ENCODE measurements at regions not wholly inside any gene's neighbourhood (a gene's known extent, or its start where the extent isn't known, plus 50 kb on each side); places are given as distances from the start of the nearest gene placed in this dataset.
"Not testable (repeated sequence)": the region's sequence is repeated elsewhere in the genome, so short reads cannot be mapped to it uniquely, and the experiment has no call there.

- no peak overlapping the region for H3K4me3 ChIP-seq (ENCODE audit: low read length)
- no peak for TF ChIP-seq ZNF274 (IDR thresholded peaks at IDR 0.05; ENCODE audit: low read depth, low read length)
These were observed 908.7 kb upstream of the CDH9 start for GRCh38 chr5:27947088-27947487.

DNA sequence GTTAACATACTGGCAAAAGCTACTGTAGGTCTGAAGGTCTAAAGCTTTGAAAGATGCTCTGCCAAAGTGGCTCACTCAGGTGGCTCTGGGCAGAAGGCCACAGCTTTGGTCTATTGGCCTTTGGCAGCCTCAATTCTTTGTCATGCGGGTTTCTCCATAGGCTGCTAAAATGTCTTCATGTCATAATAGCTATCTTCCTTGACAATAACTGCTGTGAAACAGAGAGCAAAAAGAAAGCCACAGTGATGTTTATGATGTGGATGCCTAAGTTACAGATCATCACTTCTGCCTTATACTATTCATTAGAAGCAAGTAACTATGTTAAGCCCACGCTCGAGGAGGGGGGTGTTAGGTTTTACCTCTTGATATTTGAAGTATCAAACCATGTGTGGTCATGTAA lies 906.1 kb upstream of the CDH9 start:
- no peak for TF ChIP-seq ZNF274 (IDR thresholded peaks at IDR 0.05; ENCODE audit: low read depth, low read length)
- no peak overlapping the region for H3K4me3 ChIP-seq (ENCODE audit: low read length)

DNA sequence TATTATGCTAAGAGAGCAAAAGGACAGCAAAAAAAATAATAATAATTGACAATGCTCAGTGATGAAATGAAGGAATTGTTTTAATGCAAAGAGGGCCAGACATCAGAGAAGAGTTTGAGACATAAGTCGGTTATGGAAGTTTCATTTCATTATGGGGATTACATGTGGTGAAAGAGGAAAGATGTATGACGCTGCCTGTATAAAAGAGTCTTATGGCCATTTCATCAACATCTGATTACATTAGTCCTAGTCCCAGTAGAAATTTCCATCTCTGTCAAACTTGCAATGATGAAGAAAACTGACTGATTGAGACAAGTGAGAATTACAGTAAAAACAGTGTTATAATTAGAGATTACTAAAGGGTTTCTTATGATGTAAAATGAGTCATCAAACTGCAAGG lies 900.6 kb upstream of the CDH9 start:
- H3K4me3 ChIP-seq (ENCODE audit: low read length), result no peak overlapping the region
- no peak for TF ChIP-seq ZNF274 (IDR thresholded peaks at IDR 0.05; ENCODE audit: low read depth, low read length)

DNA sequence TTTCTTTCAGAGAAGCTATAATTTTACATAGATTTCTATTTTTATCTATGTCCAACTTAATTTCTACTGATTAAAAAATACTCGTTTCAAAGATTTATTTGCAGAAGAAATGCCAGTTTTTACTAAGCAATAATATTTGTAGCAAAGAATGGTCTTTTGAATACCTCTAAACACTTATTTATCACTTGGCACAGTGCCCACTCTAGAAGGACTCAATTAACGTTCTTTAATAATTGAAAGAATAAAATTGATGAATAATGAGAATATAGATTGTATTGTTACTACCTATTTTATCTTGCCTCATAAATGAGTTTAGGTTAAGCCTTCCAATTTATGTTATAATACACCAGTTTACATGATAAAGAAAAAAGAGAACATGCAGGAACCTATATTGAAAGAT lies 889.7 kb upstream of the CDH9 start:
- H3K4me3 ChIP-seq (ENCODE audit: low read length), result no peak overlapping the region
- TF ChIP-seq ZNF274 (IDR thresholded peaks at IDR 0.05; ENCODE audit: low read depth, low read length), result no peak

DNA sequence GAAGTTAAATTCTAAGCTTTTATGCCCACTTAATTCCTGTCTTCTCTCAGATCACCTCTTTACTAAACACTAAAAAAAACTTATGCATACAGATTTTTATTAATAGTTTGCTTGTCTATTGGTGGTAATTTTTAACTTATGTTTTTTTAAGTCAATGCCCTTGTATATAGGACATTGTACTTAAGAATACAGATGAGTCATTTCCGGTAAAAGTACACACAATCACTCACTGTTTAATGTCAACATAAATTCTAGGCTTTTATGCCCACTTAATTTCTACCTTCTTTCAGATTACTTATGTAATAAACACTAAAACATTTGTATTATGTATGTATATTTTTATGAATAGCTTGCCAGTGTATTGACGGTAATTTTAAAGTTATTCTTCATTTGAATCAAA lies 872.8 kb upstream of the CDH9 start:
- H3K4me3 ChIP-seq (ENCODE audit: low read length), result no peak overlapping the region
- TF ChIP-seq ZNF274 (IDR thresholded peaks at IDR 0.05; ENCODE audit: low read depth, low read length), result no peak

GRCh38 chr5:27908341-27908740 lies 870.0 kb upstream of the CDH9 start:
- no peak overlapping the region for H3K4me3 ChIP-seq (ENCODE audit: low read length)
- no peak for TF ChIP-seq ZNF274 (IDR thresholded peaks at IDR 0.05; ENCODE audit: low read depth, low read length)

DNA sequence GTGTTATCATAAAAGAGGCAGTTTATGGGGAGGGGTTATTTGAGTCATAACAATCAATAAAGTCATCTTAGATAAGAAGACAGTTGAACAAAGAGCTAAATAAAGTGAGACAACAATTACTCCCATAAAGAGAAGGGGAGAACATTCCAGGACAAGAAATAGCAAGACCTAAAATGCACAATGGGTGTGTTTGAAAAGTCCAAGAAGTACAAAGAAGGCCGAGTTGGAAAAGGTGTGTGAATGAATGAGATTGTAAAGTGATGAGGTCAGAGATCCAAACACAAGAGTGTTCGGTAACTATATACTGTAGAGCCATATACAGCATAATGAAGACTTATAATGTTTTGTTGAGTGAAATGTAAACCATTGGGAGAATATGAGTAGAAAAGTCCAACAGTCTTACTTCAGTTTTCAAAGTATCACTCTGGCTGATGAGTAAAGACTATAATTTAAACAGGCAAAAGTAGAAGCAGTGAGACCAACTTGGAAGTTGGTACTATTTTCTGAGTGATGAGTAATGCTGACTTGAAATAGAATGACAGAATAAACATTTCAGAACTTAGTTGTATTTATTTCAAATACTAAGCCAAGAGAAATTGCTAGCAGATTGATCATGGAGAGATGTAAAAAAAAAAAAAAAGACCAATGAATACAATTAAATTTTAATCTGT lies 868.7 kb upstream of the CDH9 start:
- no peak overlapping the region for H3K4me3 ChIP-seq (ENCODE audit: low read length)
- no peak for TF ChIP-seq ZNF274 (IDR thresholded peaks at IDR 0.05; ENCODE audit: low read depth, low read length)

- no peak for TF ChIP-seq ZNF274 (IDR thresholded peaks at IDR 0.05; ENCODE audit: low read depth, low read length)
- no peak overlapping the region for H3K4me3 ChIP-seq (ENCODE audit: low read length)
These were observed 868.1 kb upstream of the CDH9 start for GRCh38 chr5:27906481-27906880.

- H3K4me3 ChIP-seq (ENCODE audit: low read length), result no peak overlapping the region
- TF ChIP-seq ZNF274 (IDR thresholded peaks at IDR 0.05; ENCODE audit: low read depth, low read length), result no peak
These were observed 862.4 kb upstream of the CDH9 start for GRCh38 chr5:27900761-27901160.

- no peak for TF ChIP-seq ZNF274 (IDR thresholded peaks at IDR 0.05; ENCODE audit: low read depth, low read length)
- no peak overlapping the region for H3K4me3 ChIP-seq (ENCODE audit: low read length)
These were observed 837.7 kb upstream of the CDH9 start for GRCh38 chr5:27876071-27876470.

DNA sequence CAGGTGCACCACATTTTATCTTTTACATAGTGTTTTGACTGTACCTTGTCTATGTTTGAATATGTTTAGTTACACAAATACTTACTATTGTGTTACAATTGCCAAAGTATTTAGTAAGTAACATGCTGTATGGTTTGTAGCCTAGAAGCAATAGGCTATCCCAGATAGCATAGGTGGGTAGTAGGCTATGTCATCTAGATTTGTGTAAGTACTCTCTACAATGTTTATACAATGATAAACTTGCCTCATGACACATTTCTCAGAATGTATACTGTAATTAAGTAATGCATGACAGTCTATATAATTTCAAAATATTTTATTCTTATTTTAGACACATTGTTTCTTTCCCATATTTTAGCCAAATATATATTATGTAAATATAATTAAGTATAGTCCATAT lies 836.8 kb upstream of the CDH9 start:
- H3K4me3 ChIP-seq (ENCODE audit: low read length), result no peak overlapping the region
- TF ChIP-seq ZNF274 (IDR thresholded peaks at IDR 0.05; ENCODE audit: low read depth, low read length), result no peak

- no peak overlapping the region for H3K4me3 ChIP-seq (ENCODE audit: low read length)
- TF ChIP-seq ZNF274 (IDR thresholded peaks at IDR 0.05; ENCODE audit: low read depth, low read length), result no peak
These were observed 829.9 kb upstream of the CDH9 start for GRCh38 chr5:27868292-27868691.

DNA sequence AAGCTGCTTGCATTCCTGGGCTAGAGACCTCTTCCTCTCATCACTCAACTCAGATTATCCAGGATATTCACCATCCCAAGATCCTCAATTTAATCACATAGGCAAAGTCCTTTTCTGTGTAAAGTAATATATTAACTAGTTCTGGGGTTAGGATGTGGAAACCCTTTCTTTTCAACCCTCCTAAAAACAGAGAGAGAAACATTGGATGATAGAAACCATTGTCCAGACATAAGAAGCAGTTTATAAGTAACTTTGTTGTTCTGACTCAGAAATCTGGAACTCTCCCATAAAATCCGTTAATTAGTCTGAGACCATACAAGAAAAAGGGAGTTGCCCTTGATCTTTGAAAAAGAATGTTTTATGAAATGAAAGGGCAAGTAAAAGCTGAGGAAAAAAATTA lies 817.1 kb upstream of the CDH9 start:
- TF ChIP-seq ZNF274 (IDR thresholded peaks at IDR 0.05; ENCODE audit: low read depth, low read length), result no peak
- no peak overlapping the region for H3K4me3 ChIP-seq (ENCODE audit: low read length)

DNA sequence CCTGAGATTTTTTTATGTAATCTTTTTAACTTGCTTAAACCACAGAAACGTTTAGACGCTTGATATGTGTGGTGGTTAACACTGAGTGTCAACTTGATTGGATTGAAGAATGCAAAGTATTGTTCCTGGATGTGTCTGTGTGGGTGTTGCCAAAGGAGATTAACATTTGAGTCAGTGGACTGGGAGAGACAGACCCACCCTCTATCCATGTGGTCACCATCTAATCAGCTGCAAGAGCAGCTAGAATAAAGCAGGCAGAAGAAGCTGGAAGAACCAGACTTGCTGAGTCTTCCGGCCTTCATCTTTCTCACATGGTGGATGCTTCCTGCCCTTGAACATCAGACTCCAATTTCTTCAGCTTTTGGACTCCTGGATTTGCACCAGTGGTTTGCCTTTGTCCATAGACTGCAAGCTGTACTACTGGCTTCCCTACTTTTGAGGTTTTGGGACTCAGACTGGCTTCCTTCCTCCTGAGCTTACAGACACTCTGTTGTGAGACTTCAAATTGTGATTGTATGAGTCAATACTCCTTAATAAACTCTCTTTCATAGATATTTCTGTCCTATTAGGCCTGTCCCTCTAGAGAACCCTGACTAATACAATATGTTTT lies 816.0 kb upstream of the CDH9 start:
- no peak for TF ChIP-seq ZNF274 (IDR thresholded peaks at IDR 0.05; ENCODE audit: low read depth, low read length)
- H3K4me3 ChIP-seq (ENCODE audit: low read length), result no peak overlapping the region

DNA sequence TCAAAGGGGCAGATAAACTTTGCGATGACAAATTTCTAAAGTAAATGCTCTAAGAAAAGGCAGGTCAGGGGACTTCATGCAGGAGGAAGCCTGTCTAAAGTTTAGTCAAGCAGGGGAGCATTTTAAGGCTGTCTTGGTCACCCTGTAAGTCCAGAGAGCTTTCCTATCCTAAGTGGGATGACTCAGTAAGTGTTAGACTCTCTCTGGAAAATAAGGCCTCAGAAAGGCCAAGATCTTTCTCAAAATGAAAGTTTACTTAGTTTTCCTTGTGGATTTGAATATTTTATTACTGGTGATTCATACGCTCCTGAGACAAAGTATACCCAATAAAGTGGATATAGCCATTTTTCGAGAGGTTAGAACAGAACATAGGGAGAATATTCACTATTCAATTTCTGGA lies 806.9 kb upstream of the CDH9 start:
- no peak overlapping the region for H3K4me3 ChIP-seq (ENCODE audit: low read length)
- no peak for TF ChIP-seq ZNF274 (IDR thresholded peaks at IDR 0.05; ENCODE audit: low read depth, low read length)

GRCh38 chr5:27836704-27837103 lies 798.3 kb upstream of the CDH9 start:
- not testable (repeated sequence) for H3K4me3 ChIP-seq (ENCODE audit: low read length)
